Gastroesophageal sphincter (tissue), 4 donors: ENCODE measurements at regions not wholly inside any gene's neighbourhood (a gene's known extent, or its start where the extent isn't known, plus 50 kb on each side); places are given as distances from the start of the nearest gene placed in this dataset.

Experiments
- ATAC-seq: fragments of 150-250 bp; one replicate; pipeline ENCODE4 v1.9.1; 2016; ENCODE audit warnings: mild to moderate bottlenecking, moderate library complexity
- H3K27ac ChIP-seq, 4 donors: fragments of 200-600 bp; sonication (generic) in 3 of 4; 1 replicate in 3 of 4; 2 replicates in 1 of 4; pipeline ENCODE4 v1.5.1; 2016 to 2019
- H3K27me3 ChIP-seq: fragments of 200-600 bp; sonication (generic); one replicate; pipeline ENCODE4 v1.5.1; 2019
- H3K36me3 ChIP-seq, 2 donors: fragments of 200-600 bp; sonication (generic); one replicate each; pipeline ENCODE4 v1.5.1; 2019; ENCODE audit warnings: control low read depth in 1 of 2
- H3K4me1 ChIP-seq, 3 donors: fragments of 200-600 bp; sonication (generic); 1 replicate in 2 of 3; 2 replicates in 1 of 3; pipeline ENCODE4 v1.5.1; 2016 to 2019; ENCODE audit warnings: control low read depth in 2 of 3
- H3K4me3 ChIP-seq, 2 donors: fragments of 200-600 bp; sonication (generic); one replicate each; pipeline ENCODE4 v1.5.1; 2019; ENCODE audit warnings: mild to moderate bottlenecking in 1 of 2, moderate library complexity in 1 of 2
- H3K9me3 ChIP-seq, 3 donors: fragments of 200-600 bp; sonication (generic); one replicate each; pipeline ENCODE4 v1.5.1; 2017 to 2019; ENCODE audit warnings: control low read depth in 2 of 3
- EP300 ChIP-seq: sonication (generic); formaldehyde crosslinking; IDR thresholded peaks from one replicate; pipeline ENCODE4 v1.6.1; 2017; ENCODE audit warnings: antibody characterized with exemption, mild to moderate bottlenecking
- POLR2A ChIP-seq, 2 donors: fragments of 450-650 bp; IDR thresholded peaks; one replicate each; pipeline ENCODE4 v1.6.1; 2017; ENCODE audit warnings: antibody characterized with exemption in 2 of 2, mild to moderate bottlenecking in 2 of 2, moderate library complexity in 1 of 2
- POLR2AphosphoS5 ChIP-seq: sonication (generic); formaldehyde crosslinking; IDR thresholded peaks from one replicate; pipeline ENCODE4 v1.6.1; 2017; ENCODE audit warnings: antibody characterized with exemption
- WGBS, 2 donors: methylation state at CpG; one replicate each; pipeline ENCODE4 v1.1.5; 2018; ENCODE audit warnings: low coverage in 1 of 2; 5-methylcytosine and 5-hydroxymethylcytosine counted together
- small RNA-seq, 4 donors: library from RNA; depleted of rRNA; stranded (forward); fragments of <200 nt; gene quantifications; one replicate each; pipeline ENCODE3, GENCODE V24; 2016
- TF ChIP-seq, protein P1 (sequence below), 4 experiments: fragments of 200-600 bp in 2 of 4; fragments of 450-650 bp in 2 of 4; sonication (generic) in 1 of 4; IDR thresholded peaks; one replicate each; pipeline ENCODE4 v1.5.1; 2017 to 2019; ENCODE audit warnings: antibody characterized with exemption in 4 of 4, mild to moderate bottlenecking in 2 of 4, moderate library complexity in 2 of 4

DNA sequence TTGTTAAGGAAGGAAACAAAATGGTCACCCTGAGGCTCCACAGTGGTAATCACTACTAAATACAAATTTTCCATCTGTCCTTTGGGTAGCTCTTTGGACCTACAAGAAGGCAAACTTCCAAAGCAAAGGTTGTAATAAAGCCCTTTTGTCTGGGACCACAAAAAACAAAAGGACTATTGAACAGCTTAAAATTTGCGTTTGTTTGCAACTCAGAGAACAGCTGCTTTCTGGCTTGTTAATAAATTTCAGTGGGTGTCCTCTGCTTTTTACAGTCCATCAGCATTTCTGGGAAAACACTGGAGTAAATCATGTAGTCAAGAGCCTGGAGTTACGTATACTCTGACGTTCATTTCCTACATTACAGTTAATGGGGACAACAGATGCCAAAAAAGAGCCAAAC, 439.7 kb upstream of the DIAPH2 start:
- Histone ChIP-seq H3K4me1 (peaks cover 0 to 6% (median 0%) of the 10 kb centered on the region in 3 donors), H3K27ac (no peak overlapping the region), H3K4me3 (no peak overlapping the region), H3K9me3 (no peaks in the 10 kb centered on the region), H3K27me3 (no peaks in the 10 kb centered on the region), H3K36me3 (no peaks in the 10 kb centered on the region)
- 17 to 40% methylated on average over 3 of the region's 3 CpGs for WGBS, 2 donors
- TF ChIP-seq POLR2AphosphoS5 (no peak), EP300 (no peak), POLR2A (IDR thresholded peaks at IDR 0.05) (no peak)
- ATAC-seq: no peak

DNA sequence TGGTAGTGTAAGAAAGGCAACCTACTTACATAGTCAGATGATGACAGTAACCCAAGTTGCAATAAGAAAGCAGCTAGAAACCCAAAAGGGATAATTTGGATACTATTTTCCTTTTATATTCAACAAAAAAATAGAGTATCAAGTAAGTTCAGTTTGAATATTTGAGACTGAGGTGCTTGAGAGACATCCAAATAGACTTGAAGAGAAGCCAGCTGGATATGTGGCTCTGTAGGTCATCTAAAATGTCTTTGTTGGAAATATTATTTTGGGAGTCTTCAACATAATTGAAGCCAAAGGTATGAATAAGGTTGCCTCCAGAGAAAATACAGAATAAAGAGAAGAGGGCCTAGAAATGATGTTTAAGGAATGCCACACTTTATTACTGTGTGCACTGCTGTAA, 438.2 kb upstream of the DIAPH2 start:
- Histone ChIP-seq H3K4me1 (peaks cover 0 to 6% (median 0%) of the 10 kb centered on the region in 3 donors), H3K9me3 (no peaks in the 10 kb centered on the region), H3K36me3 (no peaks in the 10 kb centered on the region), H3K4me3 (no peak overlapping the region), H3K27me3 (no peaks in the 10 kb centered on the region), H3K27ac (no peak overlapping the region)
- TF ChIP-seq, protein P1, sequence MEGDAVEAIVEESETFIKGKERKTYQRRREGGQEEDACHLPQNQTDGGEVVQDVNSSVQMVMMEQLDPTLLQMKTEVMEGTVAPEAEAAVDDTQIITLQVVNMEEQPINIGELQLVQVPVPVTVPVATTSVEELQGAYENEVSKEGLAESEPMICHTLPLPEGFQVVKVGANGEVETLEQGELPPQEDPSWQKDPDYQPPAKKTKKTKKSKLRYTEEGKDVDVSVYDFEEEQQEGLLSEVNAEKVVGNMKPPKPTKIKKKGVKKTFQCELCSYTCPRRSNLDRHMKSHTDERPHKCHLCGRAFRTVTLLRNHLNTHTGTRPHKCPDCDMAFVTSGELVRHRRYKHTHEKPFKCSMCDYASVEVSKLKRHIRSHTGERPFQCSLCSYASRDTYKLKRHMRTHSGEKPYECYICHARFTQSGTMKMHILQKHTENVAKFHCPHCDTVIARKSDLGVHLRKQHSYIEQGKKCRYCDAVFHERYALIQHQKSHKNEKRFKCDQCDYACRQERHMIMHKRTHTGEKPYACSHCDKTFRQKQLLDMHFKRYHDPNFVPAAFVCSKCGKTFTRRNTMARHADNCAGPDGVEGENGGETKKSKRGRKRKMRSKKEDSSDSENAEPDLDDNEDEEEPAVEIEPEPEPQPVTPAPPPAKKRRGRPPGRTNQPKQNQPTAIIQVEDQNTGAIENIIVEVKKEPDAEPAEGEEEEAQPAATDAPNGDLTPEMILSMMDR (IDR thresholded peaks at IDR 0.05): no peak
- TF ChIP-seq EP300: no peak
- ATAC-seq: no peak

Small RNAs in the stretch of these regions (small RNA-seq; reads per million reads assigned to genes)
- gene AL022161.1 (0 reads per million in 4 donors), gene RN7SL379P (0 reads per million in 4 donors), gene RNA5SP510 (0 reads per million in 4 donors), gene RPS29P28 (0 reads per million in 4 donors)
